ENCODE measurements at regions not wholly inside any gene's neighbourhood (a gene's known extent, or its start where the extent isn't known, plus 50 kb on each side); places are given as distances from the start of the nearest gene placed in this dataset.

- TF ChIP-seq CTCF (IDR thresholded peaks at IDR 0.05) (no peak), EP300 (IDR thresholded peaks at IDR 0.05) (no peak)
These were observed 287.6 kb downstream of the DIPK2A start for GRCh38 chr3:144259267-144259666.
